Medulla oblongata (tissue), 1 donor: ENCODE measurements at regions not wholly inside any gene's neighbourhood (a gene's known extent, or its start where the extent isn't known, plus 50 kb on each side); places are given as distances from the start of the nearest gene placed in this dataset.
A peak's percentile ranks its signal among the peaks of the same experiment; 100 is the strongest.
"Not testable (repeated sequence)": the region's sequence is repeated elsewhere in the genome, so short reads cannot be mapped to it uniquely, and the experiment has no call there.

Source experiments
- DNase-seq: peaks from one replicate; pipeline ENCODE4 v3.0.0-alpha.2; 2015; ENCODE audit errors: extremely low spot score

GRCh38 chr2:128660836-128661235 is 342.2 kb upstream of the HS6ST1 start:
- DNase-seq: no peak

DNA sequence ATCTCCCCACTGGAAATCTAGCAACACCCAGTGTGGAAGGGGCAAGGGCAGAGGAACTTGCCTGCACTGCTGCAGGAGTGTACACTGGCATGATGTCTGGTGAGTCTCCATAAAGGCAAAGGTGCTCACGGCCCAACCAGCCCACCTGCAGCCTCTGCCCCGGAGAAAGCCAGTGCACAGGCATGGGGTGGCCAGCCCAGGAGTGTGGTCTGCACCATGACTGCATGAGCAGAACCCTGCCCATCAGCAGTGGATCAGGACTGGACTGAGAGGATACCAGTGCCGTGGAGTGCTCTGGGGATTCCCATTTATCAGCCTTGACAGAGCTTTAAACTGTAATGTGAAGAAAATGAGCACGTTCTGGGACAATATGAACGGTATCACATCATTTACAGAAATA is 342.6 kb upstream of the HS6ST1 start:
- no peak for DNase-seq

DNA sequence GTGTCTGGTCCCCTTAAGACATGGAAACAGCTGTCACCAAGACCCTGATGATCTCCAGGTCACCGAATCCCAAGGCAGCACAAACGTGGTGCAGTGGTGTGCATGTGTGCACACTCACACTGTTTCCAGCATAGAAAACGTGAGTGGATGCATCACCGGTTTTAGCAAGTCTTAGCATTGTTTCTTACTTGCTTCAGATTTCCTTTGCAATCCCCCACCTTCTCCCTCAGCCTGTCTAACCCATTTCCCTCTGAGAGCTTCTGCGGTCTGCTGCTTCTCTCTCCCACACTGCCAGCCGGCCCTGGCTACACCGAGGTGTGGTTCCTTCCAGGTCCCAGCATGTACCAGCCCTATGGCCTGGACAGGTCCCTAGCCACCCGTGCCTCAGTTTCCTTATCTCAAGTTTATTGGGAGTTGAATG is 343.4 kb upstream of the HS6ST1 start:
- DNase-seq: no peak

- no peak for DNase-seq
These were observed 344.8 kb upstream of the HS6ST1 start for GRCh38 chr2:128663371-128664050.

DNA sequence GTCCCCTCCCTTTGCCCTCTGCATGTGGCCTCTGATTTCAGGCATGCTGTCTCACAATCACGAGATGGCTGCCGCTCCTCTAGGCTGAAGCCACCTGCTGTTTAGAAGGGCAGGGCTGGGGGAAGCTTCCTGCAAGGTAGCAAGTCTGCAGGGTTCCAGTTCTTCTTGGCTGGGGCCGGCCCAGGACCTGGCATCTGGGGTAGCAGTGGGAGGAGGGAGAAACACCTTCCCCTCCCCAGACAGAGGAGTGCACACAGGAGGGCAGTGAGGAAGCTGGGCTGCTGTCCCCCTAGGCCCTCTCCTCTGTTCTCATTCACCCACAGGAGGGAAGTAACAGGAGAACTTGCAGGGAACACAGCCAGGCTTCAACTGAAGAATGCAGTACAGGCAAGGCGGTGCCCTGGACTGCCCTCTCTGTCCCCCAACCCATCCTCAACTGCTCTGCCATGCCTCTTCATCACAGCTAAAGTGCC is 345.9 kb upstream of the HS6ST1 start:
- DNase-seq: no peak

GRCh38 chr2:128665113-128665512 is 346.4 kb upstream of the HS6ST1 start:
- no peak for DNase-seq

DNA sequence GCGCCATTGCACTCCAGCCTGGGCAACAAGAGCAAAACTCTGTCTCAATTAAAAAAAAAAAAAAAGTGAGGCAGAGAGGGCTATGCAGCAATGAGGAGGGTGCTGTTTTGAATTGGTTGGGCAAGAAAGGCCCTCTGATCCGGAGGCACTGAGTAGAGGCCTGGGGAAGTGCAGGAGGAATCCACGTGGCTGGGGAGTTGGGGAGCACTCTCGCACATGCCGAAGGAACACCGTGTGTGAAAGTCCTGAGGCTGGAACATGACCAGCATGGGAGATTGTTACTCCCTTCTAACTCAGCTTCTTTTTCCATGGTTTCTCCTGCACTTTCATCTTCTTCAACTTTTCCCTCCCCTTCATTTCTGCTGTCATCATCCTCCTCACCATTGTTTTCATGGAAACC is 347.9 kb upstream of the HS6ST1 start:
- DNase-seq: no peak

- DNase-seq: no peak
These were observed 348.7 kb upstream of the HS6ST1 start for GRCh38 chr2:128667391-128667790.

DNA sequence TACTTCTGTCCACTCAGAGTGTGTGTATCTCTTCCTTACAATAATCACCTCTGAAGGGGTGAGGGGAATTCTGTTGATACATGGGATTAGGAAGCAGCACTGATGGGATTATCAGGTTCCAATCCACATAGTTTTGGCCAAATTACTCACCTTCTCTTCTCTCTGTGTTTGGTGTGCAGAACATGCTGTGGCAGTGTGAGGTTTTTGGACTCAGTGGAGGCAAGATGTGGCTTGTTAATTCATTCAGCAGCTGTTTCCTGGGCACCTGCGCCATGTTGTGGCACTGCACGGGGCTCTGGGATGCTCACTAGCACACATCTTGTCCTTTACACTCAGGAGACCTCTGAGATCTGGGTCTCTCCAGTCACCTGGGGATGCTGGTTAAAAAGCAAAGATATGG is 350.3 kb upstream of the HS6ST1 start:
- no peak for DNase-seq

DNA sequence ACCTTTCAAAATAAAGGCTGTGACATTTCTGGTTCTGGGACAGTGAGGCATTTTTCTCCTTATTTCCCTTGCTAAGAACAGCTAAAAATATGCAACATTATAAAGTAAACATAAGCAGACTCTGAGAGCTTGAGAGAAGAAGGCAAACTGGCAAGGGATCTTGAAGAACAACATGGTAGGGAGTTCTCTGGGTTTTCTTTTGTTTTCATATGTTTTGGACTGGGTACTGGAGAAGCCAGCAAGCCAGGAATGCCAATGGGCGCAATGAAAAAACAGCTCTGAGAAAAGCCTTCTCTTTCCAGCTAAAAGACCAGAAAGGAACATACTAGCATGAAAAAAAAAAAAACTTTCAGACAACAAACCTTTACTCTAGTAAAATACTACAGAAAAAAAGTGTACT is 351.4 kb upstream of the HS6ST1 start:
- no peak for DNase-seq

DNA sequence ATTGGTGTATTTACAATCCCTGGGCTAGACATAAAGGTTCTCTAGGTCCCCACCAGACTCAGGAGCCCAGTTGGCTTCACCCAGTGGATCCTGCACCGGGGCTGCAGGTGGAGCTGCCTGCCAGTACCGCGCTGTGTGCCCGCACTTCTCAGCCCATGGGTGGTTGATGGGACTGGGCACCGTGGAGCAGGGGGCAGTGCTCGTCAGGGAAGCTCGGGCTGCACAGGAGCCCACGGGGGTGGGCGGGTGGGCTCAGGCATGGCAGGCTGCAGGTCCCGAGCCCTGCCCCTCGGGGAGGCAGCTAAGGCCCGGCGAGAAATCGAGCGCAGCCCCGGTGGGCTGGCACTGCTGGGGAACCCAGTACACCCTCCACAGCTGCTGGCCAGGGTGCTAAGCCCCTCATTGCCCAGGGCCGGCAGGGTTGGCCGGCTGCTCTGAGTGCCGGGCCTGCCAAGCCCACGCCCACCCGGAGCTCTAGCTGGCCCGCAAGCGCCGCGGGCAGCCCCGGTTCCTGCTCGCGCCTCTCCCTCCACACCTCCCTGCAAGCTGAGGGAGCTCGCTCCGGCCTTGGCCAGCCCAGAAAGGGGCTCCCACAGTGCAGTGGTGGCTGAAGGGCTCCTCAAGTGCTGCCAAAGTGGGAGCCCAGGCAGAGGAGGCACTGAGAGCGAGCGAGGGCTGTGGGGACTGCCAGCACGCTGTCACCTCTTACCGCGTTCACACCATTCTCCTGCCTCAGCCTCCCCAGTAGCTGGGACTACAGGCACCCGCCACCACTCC is 353.5 kb upstream of the HS6ST1 start:
- DNase-seq: not testable (repeated sequence)

- not testable (repeated sequence) for DNase-seq
These were observed 361.0 kb upstream of the HS6ST1 start for GRCh38 chr2:128679680-128680079.

GRCh38 chr2:128681507-128681906 is 362.8 kb upstream of the HS6ST1 start:
- no peak for DNase-seq

DNA sequence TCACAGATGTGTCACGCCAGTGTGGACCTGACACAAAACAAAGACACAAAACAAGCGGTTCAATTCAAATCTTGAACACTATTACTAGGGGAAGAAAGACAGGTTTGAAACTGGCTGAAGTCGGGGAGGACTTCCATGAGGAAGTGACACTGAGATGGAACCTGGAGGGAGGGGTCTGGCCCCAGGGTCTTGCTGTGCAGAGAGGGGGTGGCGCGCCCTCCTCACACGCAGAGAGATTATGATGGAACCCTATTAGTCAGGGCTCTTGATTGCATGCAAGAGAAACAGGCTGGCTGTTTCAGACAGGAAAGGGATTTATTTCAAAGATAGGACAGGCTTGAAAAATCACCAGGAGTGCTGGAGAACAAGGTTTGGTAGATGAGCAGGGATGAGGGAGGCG is 363.6 kb upstream of the HS6ST1 start:
- DNase-seq: no peak

- no peak for DNase-seq
These were observed 364.1 kb upstream of the HS6ST1 start for GRCh38 chr2:128682729-128683284.

GRCh38 chr2:128684523-128684922 is 365.9 kb upstream of the HS6ST1 start:
- no peak for DNase-seq

DNA sequence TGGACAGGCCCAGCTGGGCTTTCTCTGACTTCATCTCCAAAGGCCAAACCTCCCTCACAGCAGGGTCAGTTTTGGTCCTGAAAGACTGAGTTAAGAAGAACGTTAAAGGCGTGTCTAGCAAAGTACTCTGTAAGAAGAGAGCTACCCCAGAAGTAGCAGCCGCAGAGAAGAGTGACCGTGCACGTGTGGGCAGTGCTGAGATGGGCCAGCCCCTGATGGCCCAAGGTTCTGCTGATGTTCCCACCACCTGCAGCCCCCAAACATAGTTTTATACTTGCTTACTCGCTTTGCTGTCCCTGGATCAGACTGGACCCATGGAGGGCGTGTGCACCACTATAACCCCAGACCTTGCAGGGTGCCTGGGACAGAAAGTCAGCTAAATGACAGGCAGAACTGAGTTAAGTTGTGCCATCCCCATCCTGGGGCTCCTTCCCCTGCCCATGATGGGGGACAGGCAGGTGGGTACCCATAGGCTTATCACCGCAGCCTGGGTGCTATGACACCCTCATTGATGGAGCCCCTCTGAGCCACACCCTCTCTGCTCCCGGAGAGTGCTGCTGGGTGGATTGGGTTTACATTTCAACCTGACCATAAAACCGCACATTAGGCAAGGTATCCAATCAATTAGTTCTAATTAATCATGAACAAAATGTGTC is 367.3 kb upstream of the HS6ST1 start:
- DNase-seq: no peak

- peak; percentile 36 for DNase-seq
These were observed 367.8 kb upstream of the HS6ST1 start for GRCh38 chr2:128686497-128686859.

- no peak for DNase-seq
These were observed 368.4 kb upstream of the HS6ST1 start for GRCh38 chr2:128686881-128687555.

GRCh38 chr2:128687565-128687964 is 368.9 kb upstream of the HS6ST1 start:
- no peak for DNase-seq

- DNase-seq: no peak
These were observed 371.3 kb upstream of the HS6ST1 start for GRCh38 chr2:128689971-128690370.

DNA sequence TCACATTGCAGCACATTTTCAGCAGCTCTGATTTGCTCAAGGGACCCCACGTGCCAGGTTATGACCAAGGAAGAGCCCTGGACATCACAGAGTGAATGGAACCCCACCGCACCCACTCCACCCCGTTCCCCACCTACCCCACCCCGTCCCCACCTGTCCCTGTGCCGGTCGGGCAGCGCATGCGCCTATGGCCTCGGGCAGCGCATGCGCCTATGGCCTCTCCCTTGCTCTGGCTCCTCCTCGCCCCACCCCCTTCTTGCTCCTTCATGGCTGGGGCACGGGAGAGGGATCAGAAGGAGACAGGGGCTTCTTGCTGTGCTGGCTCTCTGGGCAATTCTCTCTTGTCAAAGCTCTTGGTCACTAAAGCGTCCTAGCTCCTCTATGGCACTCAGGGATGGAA is 371.8 kb upstream of the HS6ST1 start:
- DNase-seq: no peak
